ENCODE measurements at regions not wholly inside any gene's neighbourhood (a gene's known extent, or its start where the extent isn't known, plus 50 kb on each side); places are given as distances from the start of the nearest gene placed in this dataset.

DNA sequence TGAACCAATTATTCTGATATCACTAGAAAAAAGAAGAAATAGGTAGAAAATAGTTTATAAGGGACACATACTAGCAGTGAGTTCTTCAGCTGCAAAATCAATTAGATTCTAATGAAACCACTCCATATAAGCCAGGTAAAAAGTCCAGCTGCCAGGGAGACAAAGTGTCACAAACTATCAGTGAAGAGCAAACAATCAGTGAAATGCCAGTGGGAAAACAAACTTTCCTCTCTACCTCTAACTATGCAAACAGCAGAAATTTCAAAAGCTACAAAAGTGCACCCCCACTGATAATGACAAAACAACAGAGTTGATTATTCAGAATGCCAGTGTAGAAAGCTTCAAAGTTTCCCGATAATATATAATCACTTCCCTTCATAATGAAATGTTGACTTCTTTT lies 637.2 kb upstream of the ITGA1 start:
- TF ChIP-seq POLR2AphosphoS5 (IDR thresholded peaks at IDR 0.05): no peak
- TF ChIP-seq, protein P1, sequence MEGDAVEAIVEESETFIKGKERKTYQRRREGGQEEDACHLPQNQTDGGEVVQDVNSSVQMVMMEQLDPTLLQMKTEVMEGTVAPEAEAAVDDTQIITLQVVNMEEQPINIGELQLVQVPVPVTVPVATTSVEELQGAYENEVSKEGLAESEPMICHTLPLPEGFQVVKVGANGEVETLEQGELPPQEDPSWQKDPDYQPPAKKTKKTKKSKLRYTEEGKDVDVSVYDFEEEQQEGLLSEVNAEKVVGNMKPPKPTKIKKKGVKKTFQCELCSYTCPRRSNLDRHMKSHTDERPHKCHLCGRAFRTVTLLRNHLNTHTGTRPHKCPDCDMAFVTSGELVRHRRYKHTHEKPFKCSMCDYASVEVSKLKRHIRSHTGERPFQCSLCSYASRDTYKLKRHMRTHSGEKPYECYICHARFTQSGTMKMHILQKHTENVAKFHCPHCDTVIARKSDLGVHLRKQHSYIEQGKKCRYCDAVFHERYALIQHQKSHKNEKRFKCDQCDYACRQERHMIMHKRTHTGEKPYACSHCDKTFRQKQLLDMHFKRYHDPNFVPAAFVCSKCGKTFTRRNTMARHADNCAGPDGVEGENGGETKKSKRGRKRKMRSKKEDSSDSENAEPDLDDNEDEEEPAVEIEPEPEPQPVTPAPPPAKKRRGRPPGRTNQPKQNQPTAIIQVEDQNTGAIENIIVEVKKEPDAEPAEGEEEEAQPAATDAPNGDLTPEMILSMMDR (IDR thresholded peaks at IDR 0.05): no peak
